ENCODE measurements at regions not wholly inside any gene's neighbourhood (a gene's known extent, or its start where the extent isn't known, plus 50 kb on each side); places are given as distances from the start of the nearest gene placed in this dataset.

GRCh38 chr12:89279499-89279898 lies 72.8 kb downstream of the DUSP6 start:
- TF ChIP-seq NFE2L2 (conservative IDR thresholded peaks at IDR 0.05; ENCODE audit: low read length) (no peak), JUNB (IDR thresholded peaks at IDR 0.05) (no peak), EP300 (IDR thresholded peaks at IDR 0.05) (no peak)
